Effector memory CD8-positive, alpha-beta T cell (primary cell): ENCODE measurements at regions not wholly inside any gene's neighbourhood (a gene's known extent, or its start where the extent isn't known, plus 50 kb on each side); places are given as distances from the start of the nearest gene placed in this dataset.

ENCODE experiments used
- ATAC-seq: fragments of 150-1000 bp; cut with Tn5 transposase; replicated peaks from 2 replicates; pipeline ENCODE4 v1.10.0; 2021; ENCODE audit warnings: mild to moderate bottlenecking, moderate library complexity
- DNase-seq, 3 experiments: peaks; one replicate each; pipeline ENCODE4 v3.0.0; 2021
- H3K27ac Mint-ChIP-seq, 2 donors: one replicate each; pipeline ENCODE4 v1.8.0; 2022; ENCODE audit warnings: mild to moderate bottlenecking in 2 of 2, mixed read lengths in 2 of 2, moderate library complexity in 2 of 2
- H3K27me3 Mint-ChIP-seq, 2 donors: one replicate each; pipeline ENCODE4 v1.8.0; 2022; ENCODE audit warnings: mixed read lengths in 2 of 2
- H3K36me3 Mint-ChIP-seq: one replicate; pipeline ENCODE4 v1.8.0; 2022; ENCODE audit warnings: mild to moderate bottlenecking, moderate library complexity, mixed read lengths; ENCODE audit not compliant: insufficient read depth
- H3K4me1 Mint-ChIP-seq, 2 donors: one replicate each; pipeline ENCODE4 v1.8.0; 2022; ENCODE audit warnings: low read depth in 2 of 2, mixed read lengths in 2 of 2
- H3K4me3 Mint-ChIP-seq, 2 donors: one replicate each; pipeline ENCODE4 v1.8.0; 2022; ENCODE audit warnings: mild to moderate bottlenecking in 2 of 2, mixed read lengths in 2 of 2, moderate library complexity in 2 of 2
- H3K9me3 Mint-ChIP-seq, 2 donors: one replicate each; pipeline ENCODE4 v1.8.0; 2022; ENCODE audit warnings: mixed read lengths in 2 of 2

DNA sequence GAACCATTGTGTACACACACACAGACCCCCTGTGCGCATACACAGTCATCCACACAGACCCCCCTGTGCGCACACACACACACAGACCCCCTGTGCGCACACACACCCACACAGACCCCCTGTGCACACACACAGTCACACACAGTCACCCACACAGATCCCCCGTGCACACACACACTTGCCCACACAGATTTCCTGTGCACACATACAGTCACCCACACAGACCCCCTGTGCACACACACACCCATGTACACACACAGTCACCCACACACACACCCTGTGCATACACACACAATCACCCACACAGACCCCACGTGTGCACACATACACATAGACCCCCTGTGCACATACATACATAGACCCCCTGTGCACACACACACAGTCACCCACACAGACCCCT is 106.1 kb downstream of the HSPH1 start:
- peaks cover 17 to 19% of the 10 kb centered on the region in 2 donors for H3K27me3 Mint-ChIP-seq
- DNase-seq, result no peak
- no peak for ATAC-seq
- H3K36me3 Mint-ChIP-seq, result peaks cover 2% of the 10 kb centered on the region
- no peak overlapping the region for H3K4me3 Mint-ChIP-seq
- no peak overlapping the region for H3K27ac Mint-ChIP-seq
- H3K4me1 Mint-ChIP-seq, result peaks cover 0 to 2% of the 10 kb centered on the region in 2 donors
- H3K9me3 Mint-ChIP-seq, result no peaks in the 10 kb centered on the region

DNA sequence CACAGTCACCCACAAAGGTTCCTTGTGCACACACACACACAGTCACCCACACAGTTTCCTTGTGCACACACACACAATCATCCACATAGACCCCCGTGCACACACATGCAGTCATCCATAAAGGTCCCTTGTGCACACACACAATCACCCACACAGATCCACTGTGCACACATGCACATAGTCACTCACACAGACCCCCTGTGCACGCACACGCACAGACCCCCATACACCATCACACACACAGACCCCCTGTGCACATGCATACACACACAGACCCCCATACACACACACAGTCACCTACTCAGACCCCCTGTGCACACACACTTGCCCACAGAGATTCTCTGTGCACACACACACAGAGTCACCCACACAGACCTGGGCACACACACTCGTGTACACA is 107.1 kb downstream of the HSPH1 start:
- ATAC-seq (no peak), DNase-seq (no peak)
- Mint-ChIP-seq H3K9me3 (no peaks in the 10 kb centered on the region), H3K4me3 (no peak overlapping the region), H3K27me3 (peaks cover 13 to 21% of the 10 kb centered on the region in 2 donors), H3K36me3 (peaks cover 2% of the 10 kb centered on the region), H3K4me1 (peaks cover 0 to 2% of the 10 kb centered on the region in 2 donors), H3K27ac (no peak overlapping the region)

- no peaks in the 10 kb centered on the region for H3K9me3 Mint-ChIP-seq
- H3K4me1 Mint-ChIP-seq, result peaks cover 0 to 2% of the 10 kb centered on the region in 2 donors
- DNase-seq, result no peak
- peaks cover 2% of the 10 kb centered on the region for H3K36me3 Mint-ChIP-seq
- H3K27ac Mint-ChIP-seq, result no peak overlapping the region
- ATAC-seq, result no peak
- peaks cover 13 to 21% of the 10 kb centered on the region in 2 donors for H3K27me3 Mint-ChIP-seq
- no peak overlapping the region for H3K4me3 Mint-ChIP-seq
Measured at GRCh38 chr13:31053896-31054295, 107.8 kb downstream of the HSPH1 start.

- Mint-ChIP-seq H3K27ac (no peak overlapping the region), H3K27me3 (peaks cover 13 to 21% of the 10 kb centered on the region in 2 donors), H3K9me3 (no peaks in the 10 kb centered on the region), H3K4me1 (peaks cover 0 to 2% of the 10 kb centered on the region in 2 donors), H3K36me3 (peaks cover 2% of the 10 kb centered on the region), H3K4me3 (no peak overlapping the region)
- no peak for DNase-seq
- no peak for ATAC-seq
Measured at GRCh38 chr13:31053091-31053490, 108.6 kb downstream of the HSPH1 start.

DNA sequence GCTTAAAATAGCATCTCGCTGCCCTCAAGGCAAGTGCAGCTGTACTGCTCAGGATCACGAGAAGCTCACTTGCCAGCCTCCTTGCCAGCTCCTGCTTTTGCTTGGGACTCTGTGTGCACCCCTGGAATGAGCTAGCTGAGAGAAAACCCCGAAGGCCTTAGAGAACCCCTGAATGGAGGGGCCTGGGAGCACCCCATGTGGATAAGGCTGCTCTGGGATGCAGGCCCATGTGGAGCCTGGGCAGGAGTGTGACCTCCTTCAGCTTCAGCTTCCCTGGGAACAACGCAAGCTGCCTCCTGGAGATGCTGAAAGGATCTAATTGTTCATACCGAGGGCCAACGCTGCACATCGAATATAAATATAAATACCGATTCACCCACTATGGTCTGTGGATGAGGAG is 109.2 kb downstream of the HSPH1 start:
- no peak for ATAC-seq
- DNase-seq, result no peak
- H3K4me3 Mint-ChIP-seq, result no peak overlapping the region

GRCh38 chr13:31051999-31052398 is 109.7 kb downstream of the HSPH1 start:
- ATAC-seq, result no peak
- H3K27ac Mint-ChIP-seq, result no peak overlapping the region
- H3K27me3 Mint-ChIP-seq, result peaks cover 13 to 21% of the 10 kb centered on the region in 2 donors
- no peak for DNase-seq
- no peaks in the 10 kb centered on the region for H3K9me3 Mint-ChIP-seq
- no peak overlapping the region for H3K4me3 Mint-ChIP-seq
- H3K36me3 Mint-ChIP-seq, result peaks cover 2% of the 10 kb centered on the region
- H3K4me1 Mint-ChIP-seq, result peaks cover 0 to 2% of the 10 kb centered on the region in 2 donors

More for the DNA sequence above, 109.2 kb downstream of the HSPH1 start:
- Mint-ChIP-seq H3K9me3 (no peaks in the 10 kb centered on the region), H3K27ac (no peak overlapping the region), H3K27me3 (peaks cover 13 to 21% of the 10 kb centered on the region in 2 donors), H3K36me3 (peaks cover 2% of the 10 kb centered on the region), H3K4me1 (peaks cover 0 to 2% of the 10 kb centered on the region in 2 donors)

DNA sequence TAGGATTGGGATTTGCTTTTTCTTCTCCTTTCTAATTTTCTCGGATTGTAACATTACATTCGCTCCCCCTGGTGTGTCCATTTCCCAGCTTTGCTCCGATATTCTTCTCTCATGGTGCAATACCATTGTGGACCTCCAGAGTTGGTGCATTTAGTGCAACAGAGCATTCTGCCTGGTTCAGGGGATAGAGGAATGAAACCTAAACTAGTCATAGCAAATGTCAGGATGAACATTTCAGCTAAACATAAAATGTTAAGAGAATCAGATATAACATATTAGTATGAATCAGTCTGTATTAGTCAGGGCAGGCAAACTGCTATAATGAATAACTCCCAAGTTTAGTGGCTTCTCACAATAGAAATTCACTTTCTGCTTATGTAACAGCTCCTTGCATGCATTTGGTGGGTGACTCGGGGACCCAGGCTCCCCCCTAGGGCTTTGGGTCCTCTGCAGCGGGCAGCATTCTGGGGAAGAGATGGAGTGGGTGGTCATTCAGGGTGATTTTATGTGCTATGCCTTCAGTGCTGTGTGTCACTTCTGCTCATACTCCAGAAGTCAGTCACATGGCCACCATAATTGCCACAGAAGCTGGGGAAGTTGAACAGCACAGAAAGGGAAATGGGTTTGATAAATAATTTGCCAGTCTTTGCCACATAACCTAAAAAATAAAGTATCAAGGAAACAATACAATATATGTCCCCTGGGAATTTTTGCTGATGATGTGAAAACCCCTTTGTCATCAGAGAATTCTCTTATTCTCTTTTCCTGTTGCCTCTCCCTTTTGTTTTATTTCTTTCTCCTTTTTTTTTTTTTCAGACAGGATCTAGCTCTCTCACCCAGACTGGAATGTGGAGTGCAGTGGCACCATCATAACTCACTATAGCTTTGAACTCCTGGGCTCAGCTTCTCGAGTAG is 111.0 kb downstream of the HSPH1 start:
- Mint-ChIP-seq H3K27ac (no peak overlapping the region), H3K4me1 (peaks cover 5 to 6% of the 10 kb centered on the region in 2 donors)
- ATAC-seq, result no peak

GRCh38 chr13:31049833-31050232 is 111.9 kb downstream of the HSPH1 start:
- H3K4me1 Mint-ChIP-seq, result peaks cover 11 to 15% of the 10 kb centered on the region in 2 donors
- H3K36me3 Mint-ChIP-seq, result peaks cover 2% of the 10 kb centered on the region
- H3K27ac Mint-ChIP-seq, result no peak overlapping the region
- no peak for DNase-seq
- no peak overlapping the region for H3K4me3 Mint-ChIP-seq
- H3K9me3 Mint-ChIP-seq, result no peaks in the 10 kb centered on the region
- no peak for ATAC-seq
- H3K27me3 Mint-ChIP-seq, result peaks cover 13 to 21% of the 10 kb centered on the region in 2 donors

More for the DNA sequence above, 111.0 kb downstream of the HSPH1 start:
- no peak overlapping the region for H3K4me3 Mint-ChIP-seq
- no peaks in the 10 kb centered on the region for H3K9me3 Mint-ChIP-seq
- H3K27me3 Mint-ChIP-seq, result peaks cover 13 to 21% of the 10 kb centered on the region in 2 donors
- peaks cover 2% of the 10 kb centered on the region for H3K36me3 Mint-ChIP-seq
- DNase-seq, result no peak

DNA sequence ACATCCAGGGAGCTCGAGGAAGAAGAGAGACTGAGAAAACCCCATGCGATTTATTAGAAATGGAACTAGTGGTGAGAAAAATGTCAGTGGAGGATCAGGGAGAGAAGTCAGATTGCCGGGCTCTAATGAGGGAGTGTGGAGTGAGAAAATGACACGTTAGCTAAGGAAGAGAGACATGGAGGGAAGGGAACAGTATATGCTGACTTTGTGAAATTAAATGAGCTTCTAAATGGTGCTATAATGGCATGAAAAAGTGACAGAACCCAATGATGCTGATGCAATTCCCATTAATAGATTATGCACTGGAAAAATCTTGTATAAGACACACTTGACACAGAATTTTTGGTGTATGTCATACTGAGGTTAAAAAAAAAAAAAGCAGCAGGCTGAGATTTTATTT is 112.6 kb downstream of the HSPH1 start:
- no peak for DNase-seq
- H3K9me3 Mint-ChIP-seq, result no peaks in the 10 kb centered on the region
- H3K4me1 Mint-ChIP-seq, result peaks cover 16 to 23% of the 10 kb centered on the region in 2 donors
- H3K4me3 Mint-ChIP-seq, result no peak overlapping the region
- no peak overlapping the region for H3K27ac Mint-ChIP-seq
- H3K27me3 Mint-ChIP-seq, result peaks cover 13 to 24% of the 10 kb centered on the region in 2 donors
- H3K36me3 Mint-ChIP-seq, result peaks cover 2% of the 10 kb centered on the region
- ATAC-seq, result no peak

DNA sequence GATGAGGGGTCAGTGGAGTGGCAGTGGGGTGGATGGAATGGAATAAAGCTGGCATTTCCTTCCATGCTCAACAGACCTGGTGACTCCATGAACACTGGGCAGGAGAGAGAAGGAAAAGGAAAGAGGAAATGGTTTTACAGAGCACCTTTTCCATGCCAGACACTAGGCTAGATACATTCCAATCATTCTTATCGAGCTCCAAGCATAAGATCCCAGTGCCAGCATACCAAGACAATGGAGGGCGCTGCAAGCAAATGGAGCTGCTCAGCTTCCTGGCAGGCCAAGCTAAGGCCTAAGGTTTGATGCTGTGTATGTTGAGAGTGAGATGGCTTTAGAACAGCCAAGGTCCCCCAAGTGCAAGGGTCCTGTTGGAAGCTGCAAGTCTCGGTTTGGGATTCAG is 113.2 kb downstream of the HSPH1 start:
- H3K27me3 Mint-ChIP-seq, result peaks cover 13 to 30% of the 10 kb centered on the region in 2 donors
- no peaks in the 10 kb centered on the region for H3K9me3 Mint-ChIP-seq
- H3K27ac Mint-ChIP-seq, result no peak overlapping the region
- ATAC-seq, result no peak
- DNase-seq, result no peak
- peaks cover 16 to 23% of the 10 kb centered on the region in 2 donors for H3K4me1 Mint-ChIP-seq
- no peak overlapping the region for H3K4me3 Mint-ChIP-seq
- peaks cover 2% of the 10 kb centered on the region for H3K36me3 Mint-ChIP-seq

DNA sequence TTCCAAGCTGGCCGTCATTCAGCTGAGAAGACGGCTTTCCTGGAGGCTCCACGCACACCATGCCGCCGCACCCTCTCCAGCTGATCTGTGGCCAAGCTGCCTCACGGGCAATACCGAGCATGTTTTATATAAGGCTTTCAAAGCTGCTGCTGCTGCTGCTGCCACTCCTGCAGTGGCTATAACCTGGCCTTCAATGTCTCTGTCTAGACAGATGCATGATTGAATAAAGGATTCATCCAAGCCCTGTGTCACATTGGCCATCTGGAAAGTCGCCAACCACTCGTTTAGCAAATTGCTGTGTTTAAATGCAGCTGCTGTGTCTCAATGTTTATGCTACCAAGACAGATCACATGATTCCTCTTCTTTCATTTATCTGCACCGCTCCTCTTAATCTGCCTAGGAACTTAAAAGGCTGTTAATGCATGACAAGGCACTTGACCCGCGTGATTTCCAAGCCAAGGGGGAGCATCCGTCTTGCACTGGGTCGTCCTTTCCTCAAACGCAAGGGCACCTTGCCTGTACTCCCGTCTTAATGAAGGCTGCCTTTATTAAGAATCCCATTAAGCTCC is 114.3 kb downstream of the TEX26 start:
- Mint-ChIP-seq H3K27ac (no peak overlapping the region), H3K4me1 (peaks cover 16 to 23% of the 10 kb centered on the region in 2 donors), H3K36me3 (peaks cover 2% of the 10 kb centered on the region), H3K4me3 (no peak overlapping the region), H3K9me3 (no peaks in the 10 kb centered on the region), H3K27me3 (peaks cover 14 to 41% of the 10 kb centered on the region in 2 donors)
- ATAC-seq, result no peak
- DNase-seq, result no peak

DNA sequence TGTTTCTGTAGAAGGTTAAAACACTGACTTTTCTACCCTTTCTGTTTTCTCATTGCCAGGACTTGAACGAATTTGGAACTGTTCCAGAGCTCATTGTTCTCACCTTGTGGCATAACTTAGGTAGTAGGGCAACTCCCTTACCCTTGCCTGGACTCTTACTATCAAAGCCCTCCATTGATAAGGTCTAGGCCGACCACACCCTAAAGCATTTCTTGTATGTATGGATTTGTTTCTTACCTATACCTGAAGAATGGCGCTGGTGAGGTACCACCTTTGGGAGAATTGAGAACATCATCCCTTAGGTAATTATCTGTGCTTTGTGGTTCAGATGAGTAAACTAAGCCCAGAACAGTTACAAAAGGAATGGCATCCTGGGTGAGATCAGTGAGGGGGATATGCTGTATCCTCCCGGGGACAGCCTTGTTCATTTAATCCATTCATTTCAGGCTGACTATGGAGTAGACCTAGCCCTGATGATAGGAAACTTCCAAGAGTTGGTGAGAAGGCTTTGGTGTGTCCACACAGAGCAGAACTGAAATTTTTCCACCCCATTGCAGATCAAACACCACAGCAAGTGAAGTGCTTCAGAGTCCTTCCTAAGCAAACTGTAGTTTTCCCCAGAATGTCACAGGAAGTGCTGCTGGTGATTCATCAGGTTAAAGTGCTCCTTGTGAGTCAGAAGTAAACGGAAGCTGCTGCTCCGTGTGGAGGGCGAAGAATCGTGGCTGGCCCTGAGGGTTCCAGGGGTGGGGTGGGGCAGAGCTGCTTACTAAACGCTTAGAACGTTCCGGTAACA is 113.0 kb downstream of the TEX26 start:
- no peaks in the 10 kb centered on the region for H3K36me3 Mint-ChIP-seq
- peak overlapping the region; percentile 51 to 60 for H3K4me3 Mint-ChIP-seq
- peaks cover 7 to 30% of the 10 kb centered on the region in 2 donors for H3K27me3 Mint-ChIP-seq
- DNase-seq (peak; percentile 5 to 20 (median 13)), ATAC-seq (peak; percentile 60)
- peaks cover 16 to 23% of the 10 kb centered on the region in 2 donors for H3K4me1 Mint-ChIP-seq
- H3K9me3 Mint-ChIP-seq, result no peaks in the 10 kb centered on the region
- peak overlapping the region; percentile 81 to 84 for H3K27ac Mint-ChIP-seq
